OCI-LY1 (cell line): ENCODE measurements at regions not wholly inside any gene's neighbourhood (a gene's known extent, or its start where the extent isn't known, plus 50 kb on each side); places are given as distances from the start of the nearest gene placed in this dataset.

ENCODE experiments used
- H2AFZ ChIP-seq: fragments of 200-600 bp; sonication (generic), shearing (Covaris generic); 2 replicates; pipeline ENCODE4 v1.6.0; 2014; ENCODE audit warnings: antibody characterized with exemption, mild to moderate bottlenecking, low read length
- H3F3A ChIP-seq: fragments of 200-600 bp; sonication (generic), shearing (Covaris generic); 2 replicates; pipeline ENCODE4 v1.6.0; 2014; ENCODE audit warnings: mild to moderate bottlenecking, antibody characterized with exemption, low read length, moderate library complexity; ENCODE audit not compliant: insufficient read depth
- H3K27ac ChIP-seq: fragments of 200-600 bp; sonication (generic); 2 replicates; pipeline ENCODE4 v1.5.1; 2014; ENCODE audit warnings: low read length, mixed run types, mild to moderate bottlenecking, low read depth; ENCODE audit not compliant: poor library complexity, severe bottlenecking
- H3K27me3 ChIP-seq: fragments of 200-600 bp; sonication (generic); 2 replicates; pipeline ENCODE4 v1.6.0; 2014; ENCODE audit warnings: antibody characterized with exemption, mild to moderate bottlenecking, low read length, moderate library complexity; ENCODE audit not compliant: insufficient read depth
- H3K36me3 ChIP-seq: fragments of 200-600 bp; sonication (generic); 2 replicates; pipeline ENCODE4 v1.6.1; 2014; ENCODE audit warnings: mild to moderate bottlenecking, antibody characterized with exemption, low read length, moderate library complexity, mixed read lengths; ENCODE audit not compliant: insufficient read depth
- H3K4me1 ChIP-seq: fragments of 200-600 bp; sonication (generic); 2 replicates; pipeline ENCODE4 v1.5.1; 2014; ENCODE audit warnings: mild to moderate bottlenecking, low read length, moderate library complexity; ENCODE audit not compliant: insufficient read depth, severe bottlenecking
- H3K4me2 ChIP-seq: fragments of 200-600 bp; sonication (generic), shearing (Covaris generic); 2 replicates; pipeline ENCODE4 v1.6.1; 2014; ENCODE audit warnings: low read length
- H3K4me3 ChIP-seq: fragments of 200-600 bp; sonication (generic); 2 replicates; pipeline ENCODE4 v1.5.1; 2014; ENCODE audit warnings: low read length, low read depth, mild to moderate bottlenecking, mixed read lengths; ENCODE audit not compliant: poor library complexity, severe bottlenecking
- H3K79me2 ChIP-seq: fragments of 200-600 bp; shearing (Covaris generic); 2 replicates; pipeline ENCODE4 v1.6.1; 2016; ENCODE audit warnings: mixed run types, low read length, mixed read lengths; ENCODE audit not compliant: insufficient read depth
- H3K9ac ChIP-seq: fragments of 200-600 bp; sonication (generic), shearing (Covaris generic); 2 replicates; pipeline ENCODE4 v1.6.1; 2014; ENCODE audit warnings: mild to moderate bottlenecking, low read length, mixed read lengths
- H3K9me2 ChIP-seq: fragments of 200-600 bp; sonication (generic), shearing (Covaris generic); 2 replicates; pipeline ENCODE4 v1.6.1; 2014; ENCODE audit warnings: low read depth, mild to moderate bottlenecking, low read length, mixed read lengths
- H3K9me3 ChIP-seq: fragments of 200-600 bp; shearing (Covaris generic); 2 replicates; pipeline ENCODE4 v1.6.1; 2014; ENCODE audit warnings: low read length, mixed read lengths
- H4K20me1 ChIP-seq: fragments of 200-600 bp; sonication (generic), shearing (Covaris generic); 2 replicates; pipeline ENCODE4 v1.6.0; 2016; ENCODE audit warnings: mild to moderate bottlenecking, low read length; ENCODE audit not compliant: insufficient read depth
- EZH2 ChIP-seq: fragments of 200-600 bp; sonication (generic), shearing (Covaris generic); IDR thresholded peaks from 2 replicates; pipeline ENCODE4 v1.8.0; 2017; ENCODE audit warnings: borderline replicate concordance, mixed run types, mild to moderate bottlenecking, antibody characterized with exemption, low read length, moderate library complexity, mixed read lengths
- TF ChIP-seq, protein P1 (sequence below): fragments of 200-600 bp; sonication (generic), shearing (Covaris generic); IDR thresholded peaks from 2 replicates; pipeline ENCODE4 v1.5.1; 2017; ENCODE audit warnings: mild to moderate bottlenecking, antibody characterized with exemption, low read length, moderate library complexity, mixed read lengths

- Histone ChIP-seq H3K27ac (no peak overlapping the region), H3K9ac (no peak overlapping the region), H3F3A (no peaks in the 10 kb centered on the region), H3K36me3 (no peaks in the 10 kb centered on the region), H3K27me3 (no peaks in the 10 kb centered on the region), H3K9me3 (peaks cover 7% of the 10 kb centered on the region; the same call in 1 of the 2 replicates), H3K79me2 (no peaks in the 10 kb centered on the region), H4K20me1 (no peaks in the 10 kb centered on the region), H3K4me3 (no peak overlapping the region), H3K4me1 (peaks cover 16% of the 10 kb centered on the region), H3K4me2 (no peak overlapping the region), H3K9me2 (no peaks in the 10 kb centered on the region), H2AFZ (peak overlapping the region; percentile 94)
- TF ChIP-seq, protein P1, sequence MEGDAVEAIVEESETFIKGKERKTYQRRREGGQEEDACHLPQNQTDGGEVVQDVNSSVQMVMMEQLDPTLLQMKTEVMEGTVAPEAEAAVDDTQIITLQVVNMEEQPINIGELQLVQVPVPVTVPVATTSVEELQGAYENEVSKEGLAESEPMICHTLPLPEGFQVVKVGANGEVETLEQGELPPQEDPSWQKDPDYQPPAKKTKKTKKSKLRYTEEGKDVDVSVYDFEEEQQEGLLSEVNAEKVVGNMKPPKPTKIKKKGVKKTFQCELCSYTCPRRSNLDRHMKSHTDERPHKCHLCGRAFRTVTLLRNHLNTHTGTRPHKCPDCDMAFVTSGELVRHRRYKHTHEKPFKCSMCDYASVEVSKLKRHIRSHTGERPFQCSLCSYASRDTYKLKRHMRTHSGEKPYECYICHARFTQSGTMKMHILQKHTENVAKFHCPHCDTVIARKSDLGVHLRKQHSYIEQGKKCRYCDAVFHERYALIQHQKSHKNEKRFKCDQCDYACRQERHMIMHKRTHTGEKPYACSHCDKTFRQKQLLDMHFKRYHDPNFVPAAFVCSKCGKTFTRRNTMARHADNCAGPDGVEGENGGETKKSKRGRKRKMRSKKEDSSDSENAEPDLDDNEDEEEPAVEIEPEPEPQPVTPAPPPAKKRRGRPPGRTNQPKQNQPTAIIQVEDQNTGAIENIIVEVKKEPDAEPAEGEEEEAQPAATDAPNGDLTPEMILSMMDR: peak; percentile 44; the same call in 1 of the 2 replicates
- TF ChIP-seq EZH2: no peak
Observed at GRCh38 chr13:66200555-66200954, 1029.6 kb downstream of the PCDH9 start.

DNA sequence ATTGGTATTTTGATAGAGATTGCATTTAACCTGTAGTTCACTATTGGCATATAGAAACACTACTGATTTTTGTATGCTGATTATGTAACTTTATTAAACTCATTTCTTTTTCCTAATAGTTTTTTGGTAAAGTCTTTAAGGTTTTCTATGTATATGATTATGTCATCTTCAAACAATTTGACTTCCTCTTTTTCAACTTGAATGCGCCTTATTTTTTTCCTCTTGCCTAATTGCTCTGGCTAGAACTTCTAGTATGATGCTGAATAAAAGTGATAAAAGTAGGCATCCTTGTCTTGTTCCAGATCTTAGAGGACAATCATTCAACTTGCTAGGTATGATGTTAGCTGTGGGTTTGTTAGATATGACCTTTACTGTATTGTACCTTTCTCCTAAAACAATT, 1034.9 kb downstream of the PCDH9 start:
- no peak overlapping the region for H3K27ac ChIP-seq
- H3K27me3 ChIP-seq: no peaks in the 10 kb centered on the region
- TF ChIP-seq, protein P1: no peak

GRCh38 chr13:66189986-66190385, 1040.2 kb downstream of the PCDH9 start:
- H3K4me1 ChIP-seq: no peaks in the 10 kb centered on the region
- no peaks in the 10 kb centered on the region for H3K27me3 ChIP-seq
- no peaks in the 10 kb centered on the region for H3K9me2 ChIP-seq
- no peak overlapping the region for H3K27ac ChIP-seq
- 0 out of 2 replicates have a peak, but pooled peaks cover 5% of the 10 kb centered on the region for H3F3A ChIP-seq
- TF ChIP-seq, protein P1: no peak
- TF ChIP-seq EZH2: no peak
- no peaks in the 10 kb centered on the region for H3K79me2 ChIP-seq
- H3K4me3 ChIP-seq: no peak overlapping the region
- H4K20me1 ChIP-seq: no peaks in the 10 kb centered on the region
- H2AFZ ChIP-seq: no peak overlapping the region
- peaks cover 6% of the 10 kb centered on the region; the same call in 1 of the 2 replicates for H3K9me3 ChIP-seq
- no peaks in the 10 kb centered on the region for H3K36me3 ChIP-seq
- no peak overlapping the region for H3K9ac ChIP-seq
- no peak overlapping the region for H3K4me2 ChIP-seq

More for the DNA sequence above, 1034.9 kb downstream of the PCDH9 start:
- Histone ChIP-seq H3K4me1 (peaks cover 5% of the 10 kb centered on the region), H4K20me1 (no peaks in the 10 kb centered on the region), H3K9me2 (no peaks in the 10 kb centered on the region), H3K4me3 (no peak overlapping the region), H3K4me2 (no peak overlapping the region), H3K9ac (no peak overlapping the region), H3K79me2 (no peaks in the 10 kb centered on the region), H3K9me3 (peaks cover 11% of the 10 kb centered on the region; the same call in 1 of the 2 replicates), H2AFZ (no peak overlapping the region), H3K36me3 (no peaks in the 10 kb centered on the region), H3F3A (0 out of 2 replicates have a peak, but pooled peaks cover 5% of the 10 kb centered on the region)
